GM12874 (cell line): ENCODE measurements at regions not wholly inside any gene's neighbourhood (a gene's known extent, or its start where the extent isn't known, plus 50 kb on each side); places are given as distances from the start of the nearest gene placed in this dataset.

Experiments
- TF ChIP-seq, protein P1 (sequence below): IDR thresholded peaks from 2 replicates; pipeline ENCODE4 v1.5.1; 2011; ENCODE audit warnings: low read depth, mild to moderate bottlenecking, control low read depth, low read length, moderate library complexity; ENCODE audit not compliant: insufficient read depth

DNA sequence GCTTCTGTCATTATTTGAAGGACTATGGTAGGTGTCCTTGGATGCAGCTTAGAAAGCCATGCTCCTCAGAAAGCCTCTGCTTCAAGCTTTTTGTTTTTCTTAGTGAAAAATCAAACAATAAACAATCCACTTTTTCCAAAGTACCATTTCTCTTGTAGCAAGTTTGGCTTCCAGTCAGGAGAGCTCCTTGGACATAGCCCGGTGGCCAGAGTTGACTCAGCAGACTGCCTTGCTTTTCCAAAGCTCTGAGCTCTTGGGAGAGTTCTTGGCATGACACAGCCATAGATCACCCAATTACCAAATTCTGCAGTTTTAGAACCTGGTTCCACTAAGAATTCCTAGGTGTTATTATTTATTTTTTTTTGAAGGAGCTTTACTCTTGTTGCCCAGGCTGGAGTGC is 189.4 kb upstream of the MTPN start:
- TF ChIP-seq, protein P1, sequence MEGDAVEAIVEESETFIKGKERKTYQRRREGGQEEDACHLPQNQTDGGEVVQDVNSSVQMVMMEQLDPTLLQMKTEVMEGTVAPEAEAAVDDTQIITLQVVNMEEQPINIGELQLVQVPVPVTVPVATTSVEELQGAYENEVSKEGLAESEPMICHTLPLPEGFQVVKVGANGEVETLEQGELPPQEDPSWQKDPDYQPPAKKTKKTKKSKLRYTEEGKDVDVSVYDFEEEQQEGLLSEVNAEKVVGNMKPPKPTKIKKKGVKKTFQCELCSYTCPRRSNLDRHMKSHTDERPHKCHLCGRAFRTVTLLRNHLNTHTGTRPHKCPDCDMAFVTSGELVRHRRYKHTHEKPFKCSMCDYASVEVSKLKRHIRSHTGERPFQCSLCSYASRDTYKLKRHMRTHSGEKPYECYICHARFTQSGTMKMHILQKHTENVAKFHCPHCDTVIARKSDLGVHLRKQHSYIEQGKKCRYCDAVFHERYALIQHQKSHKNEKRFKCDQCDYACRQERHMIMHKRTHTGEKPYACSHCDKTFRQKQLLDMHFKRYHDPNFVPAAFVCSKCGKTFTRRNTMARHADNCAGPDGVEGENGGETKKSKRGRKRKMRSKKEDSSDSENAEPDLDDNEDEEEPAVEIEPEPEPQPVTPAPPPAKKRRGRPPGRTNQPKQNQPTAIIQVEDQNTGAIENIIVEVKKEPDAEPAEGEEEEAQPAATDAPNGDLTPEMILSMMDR, result no peak

DNA sequence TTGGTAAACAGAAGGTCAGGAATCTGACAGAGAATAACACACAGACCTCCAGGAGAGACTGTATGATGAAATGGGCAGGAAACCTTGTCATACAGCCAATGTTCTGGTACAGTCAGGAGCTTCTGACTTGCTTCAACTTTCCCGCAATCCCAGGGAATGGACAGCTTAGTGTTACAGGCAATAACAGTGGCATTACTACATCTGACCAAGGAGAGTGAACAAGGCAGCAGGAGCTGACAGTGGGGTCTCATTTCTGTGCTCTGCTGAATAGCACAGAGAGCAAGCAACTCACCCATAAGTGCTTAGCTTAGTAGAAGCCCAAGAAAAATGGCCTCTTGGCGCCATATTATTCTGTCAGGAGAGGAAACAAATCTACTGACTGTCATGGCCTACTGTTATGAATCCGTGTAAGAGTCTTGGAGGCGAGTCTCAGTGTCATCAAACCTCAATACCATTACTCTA is 186.2 kb upstream of the MTPN start:
- TF ChIP-seq, protein P1, result no peak

DNA sequence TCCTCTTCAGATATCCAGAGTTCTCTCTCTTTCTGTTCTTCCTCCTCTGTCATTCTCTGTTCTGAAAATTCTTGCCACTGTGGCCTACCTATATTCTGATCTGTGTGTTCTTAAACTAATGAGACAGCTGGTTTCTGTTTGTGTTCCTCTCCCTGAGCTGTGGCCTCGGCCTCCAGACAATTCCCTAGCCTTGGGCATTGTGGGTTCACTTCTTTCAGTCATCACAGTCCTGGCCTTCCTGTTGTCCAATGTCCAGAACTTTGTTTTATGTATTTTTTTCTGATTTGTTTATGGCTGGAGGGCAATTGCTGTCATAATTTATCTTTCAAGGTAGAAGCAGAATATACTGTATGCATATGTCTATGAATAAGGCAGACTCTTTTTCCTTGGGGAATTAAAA is 173.2 kb upstream of the MTPN start:
- TF ChIP-seq, protein P1, result no peak

- TF ChIP-seq, protein P1, result no peak
These were observed 171.8 kb upstream of the MTPN start for GRCh38 chr7:136148920-136149319.

GRCh38 chr7:136146925-136147324 is 169.8 kb upstream of the MTPN start:
- TF ChIP-seq, protein P1, result no peak

- TF ChIP-seq, protein P1, result no peak
These were observed 167.0 kb upstream of the MTPN start for GRCh38 chr7:136144182-136144581.

DNA sequence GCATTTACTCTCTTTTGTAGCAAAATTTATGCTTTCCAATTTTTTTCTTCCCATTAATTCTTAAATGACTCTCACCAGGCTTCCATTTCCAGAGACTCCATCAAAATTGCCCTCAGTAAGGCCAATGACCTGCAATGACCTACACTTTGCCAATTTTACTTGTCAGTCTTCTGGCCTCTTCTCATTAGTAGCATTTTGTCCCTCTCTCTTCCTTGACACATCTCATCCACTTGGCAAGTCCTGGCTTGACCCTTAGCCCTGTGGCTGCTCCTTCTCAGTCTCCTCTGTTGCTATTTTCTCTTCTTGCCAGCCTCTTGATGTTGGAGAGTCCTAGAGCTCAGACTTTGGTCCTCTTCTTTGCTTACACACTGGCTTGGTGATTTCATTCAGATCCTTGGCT is 166.1 kb upstream of the MTPN start:
- TF ChIP-seq, protein P1, result no peak

- TF ChIP-seq, protein P1, result no peak
These were observed 165.4 kb upstream of the MTPN start for GRCh38 chr7:136142583-136142982.
